OCI-LY1 (cell line): ENCODE measurements at regions not wholly inside any gene's neighbourhood (a gene's known extent, or its start where the extent isn't known, plus 50 kb on each side); places are given as distances from the start of the nearest gene placed in this dataset.

Experiments used
- H2AFZ ChIP-seq: fragments of 200-600 bp; sonication (generic), shearing (Covaris generic); 2 replicates; pipeline ENCODE4 v1.6.0; 2014; ENCODE audit warnings: antibody characterized with exemption, mild to moderate bottlenecking, low read length
- H3F3A ChIP-seq: fragments of 200-600 bp; sonication (generic), shearing (Covaris generic); 2 replicates; pipeline ENCODE4 v1.6.0; 2014; ENCODE audit warnings: mild to moderate bottlenecking, antibody characterized with exemption, low read length, moderate library complexity; ENCODE audit not compliant: insufficient read depth
- H3K27ac ChIP-seq: fragments of 200-600 bp; sonication (generic); 2 replicates; pipeline ENCODE4 v1.5.1; 2014; ENCODE audit warnings: low read length, mixed run types, mild to moderate bottlenecking, low read depth; ENCODE audit not compliant: poor library complexity, severe bottlenecking
- H3K27me3 ChIP-seq: fragments of 200-600 bp; sonication (generic); 2 replicates; pipeline ENCODE4 v1.6.0; 2014; ENCODE audit warnings: antibody characterized with exemption, mild to moderate bottlenecking, low read length, moderate library complexity; ENCODE audit not compliant: insufficient read depth
- H3K36me3 ChIP-seq: fragments of 200-600 bp; sonication (generic); 2 replicates; pipeline ENCODE4 v1.6.1; 2014; ENCODE audit warnings: mild to moderate bottlenecking, antibody characterized with exemption, low read length, moderate library complexity, mixed read lengths; ENCODE audit not compliant: insufficient read depth
- H3K4me1 ChIP-seq: fragments of 200-600 bp; sonication (generic); 2 replicates; pipeline ENCODE4 v1.5.1; 2014; ENCODE audit warnings: mild to moderate bottlenecking, low read length, moderate library complexity; ENCODE audit not compliant: insufficient read depth, severe bottlenecking
- H3K4me2 ChIP-seq: fragments of 200-600 bp; sonication (generic), shearing (Covaris generic); 2 replicates; pipeline ENCODE4 v1.6.1; 2014; ENCODE audit warnings: low read length
- H3K4me3 ChIP-seq: fragments of 200-600 bp; sonication (generic); 2 replicates; pipeline ENCODE4 v1.5.1; 2014; ENCODE audit warnings: low read length, low read depth, mild to moderate bottlenecking, mixed read lengths; ENCODE audit not compliant: poor library complexity, severe bottlenecking
- H3K79me2 ChIP-seq: fragments of 200-600 bp; shearing (Covaris generic); 2 replicates; pipeline ENCODE4 v1.6.1; 2016; ENCODE audit warnings: mixed run types, low read length, mixed read lengths; ENCODE audit not compliant: insufficient read depth
- H3K9ac ChIP-seq: fragments of 200-600 bp; sonication (generic), shearing (Covaris generic); 2 replicates; pipeline ENCODE4 v1.6.1; 2014; ENCODE audit warnings: mild to moderate bottlenecking, low read length, mixed read lengths
- H3K9me2 ChIP-seq: fragments of 200-600 bp; sonication (generic), shearing (Covaris generic); 2 replicates; pipeline ENCODE4 v1.6.1; 2014; ENCODE audit warnings: low read depth, mild to moderate bottlenecking, low read length, mixed read lengths
- H3K9me3 ChIP-seq: fragments of 200-600 bp; shearing (Covaris generic); 2 replicates; pipeline ENCODE4 v1.6.1; 2014; ENCODE audit warnings: low read length, mixed read lengths
- H4K20me1 ChIP-seq: fragments of 200-600 bp; sonication (generic), shearing (Covaris generic); 2 replicates; pipeline ENCODE4 v1.6.0; 2016; ENCODE audit warnings: mild to moderate bottlenecking, low read length; ENCODE audit not compliant: insufficient read depth
- EZH2 ChIP-seq: fragments of 200-600 bp; sonication (generic), shearing (Covaris generic); IDR thresholded peaks from 2 replicates; pipeline ENCODE4 v1.8.0; 2017; ENCODE audit warnings: borderline replicate concordance, mixed run types, mild to moderate bottlenecking, antibody characterized with exemption, low read length, moderate library complexity, mixed read lengths
- TF ChIP-seq, protein P1 (sequence below): fragments of 200-600 bp; sonication (generic), shearing (Covaris generic); IDR thresholded peaks from 2 replicates; pipeline ENCODE4 v1.5.1; 2017; ENCODE audit warnings: mild to moderate bottlenecking, antibody characterized with exemption, low read length, moderate library complexity, mixed read lengths

DNA sequence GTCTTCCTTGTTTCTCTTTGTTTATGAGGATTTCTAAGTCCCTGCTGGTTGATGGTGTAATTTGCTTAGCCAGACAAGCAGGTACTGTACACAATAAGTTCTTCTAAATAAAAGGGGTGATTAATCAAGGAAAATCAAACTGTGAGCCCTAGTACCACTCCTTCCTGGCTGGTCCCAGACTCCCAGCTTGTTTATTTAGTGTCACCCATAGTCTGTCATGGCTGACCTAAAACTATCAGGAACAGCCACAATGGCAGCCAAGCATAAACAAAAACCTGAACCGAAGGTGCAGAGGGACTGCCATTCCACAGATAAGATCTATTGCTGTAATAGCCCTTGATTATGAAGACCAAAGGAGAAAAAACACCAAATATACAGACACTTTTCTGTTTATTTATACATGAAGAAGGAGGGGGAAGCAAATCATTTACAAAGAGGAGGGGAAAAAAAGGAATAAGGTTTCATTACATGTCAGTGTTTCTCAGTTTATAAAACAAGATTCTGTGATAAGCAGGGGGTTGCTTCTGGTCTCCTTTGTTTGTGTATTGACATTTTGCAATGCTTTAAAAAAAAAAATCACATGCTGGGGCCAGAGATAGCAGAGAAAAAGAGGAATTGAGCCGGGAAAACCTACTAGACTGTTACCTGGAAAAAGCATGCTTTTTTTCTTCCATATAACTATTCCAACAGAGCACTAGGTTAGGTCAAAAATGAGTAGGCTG, 182.4 kb upstream of the DPH6 start:
- H2AFZ ChIP-seq: no peak overlapping the region
- no peak overlapping the region for H3K9ac ChIP-seq
- no peaks in the 10 kb centered on the region for H3K4me1 ChIP-seq
- H3K9me2 ChIP-seq: no peaks in the 10 kb centered on the region
- no peak overlapping the region for H3K4me3 ChIP-seq
- no peak overlapping the region for H3K27ac ChIP-seq
- no peak overlapping the region for H3K4me2 ChIP-seq
- no peaks in the 10 kb centered on the region for H4K20me1 ChIP-seq
- no peaks in the 10 kb centered on the region for H3K9me3 ChIP-seq
- no peaks in the 10 kb centered on the region for H3K27me3 ChIP-seq
- no peaks in the 10 kb centered on the region for H3K79me2 ChIP-seq
- H3F3A ChIP-seq: no peaks in the 10 kb centered on the region
- no peaks in the 10 kb centered on the region for H3K36me3 ChIP-seq
- TF ChIP-seq, protein P1, sequence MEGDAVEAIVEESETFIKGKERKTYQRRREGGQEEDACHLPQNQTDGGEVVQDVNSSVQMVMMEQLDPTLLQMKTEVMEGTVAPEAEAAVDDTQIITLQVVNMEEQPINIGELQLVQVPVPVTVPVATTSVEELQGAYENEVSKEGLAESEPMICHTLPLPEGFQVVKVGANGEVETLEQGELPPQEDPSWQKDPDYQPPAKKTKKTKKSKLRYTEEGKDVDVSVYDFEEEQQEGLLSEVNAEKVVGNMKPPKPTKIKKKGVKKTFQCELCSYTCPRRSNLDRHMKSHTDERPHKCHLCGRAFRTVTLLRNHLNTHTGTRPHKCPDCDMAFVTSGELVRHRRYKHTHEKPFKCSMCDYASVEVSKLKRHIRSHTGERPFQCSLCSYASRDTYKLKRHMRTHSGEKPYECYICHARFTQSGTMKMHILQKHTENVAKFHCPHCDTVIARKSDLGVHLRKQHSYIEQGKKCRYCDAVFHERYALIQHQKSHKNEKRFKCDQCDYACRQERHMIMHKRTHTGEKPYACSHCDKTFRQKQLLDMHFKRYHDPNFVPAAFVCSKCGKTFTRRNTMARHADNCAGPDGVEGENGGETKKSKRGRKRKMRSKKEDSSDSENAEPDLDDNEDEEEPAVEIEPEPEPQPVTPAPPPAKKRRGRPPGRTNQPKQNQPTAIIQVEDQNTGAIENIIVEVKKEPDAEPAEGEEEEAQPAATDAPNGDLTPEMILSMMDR: no peak
- no peak for TF ChIP-seq EZH2

DNA sequence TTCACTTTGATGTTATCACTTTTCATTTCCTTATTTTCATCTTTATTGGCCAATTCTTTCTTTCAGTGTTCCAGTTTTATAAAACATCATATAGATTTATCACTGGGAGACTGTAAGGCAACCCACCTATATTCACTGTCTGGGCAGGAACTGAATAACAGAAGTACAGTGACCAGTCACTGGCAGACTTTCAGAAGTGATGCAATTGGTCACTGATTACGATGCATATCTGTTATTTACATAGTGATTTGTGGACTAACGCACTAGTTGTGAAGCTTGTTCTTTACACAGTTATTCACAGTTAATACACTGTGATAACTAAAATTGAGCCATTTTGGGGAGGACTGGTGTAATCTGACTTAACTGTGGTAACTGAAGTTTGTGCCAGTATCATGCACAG, 190.2 kb upstream of the DPH6 start:
- H3K9ac ChIP-seq: no peak overlapping the region
- no peaks in the 10 kb centered on the region for H3K9me3 ChIP-seq
- TF ChIP-seq, protein P1: no peak
- no peak for TF ChIP-seq EZH2
- H3K4me3 ChIP-seq: no peak overlapping the region
- H3K27me3 ChIP-seq: no peaks in the 10 kb centered on the region
- H3F3A ChIP-seq: no peaks in the 10 kb centered on the region
- H2AFZ ChIP-seq: no peak overlapping the region
- H3K36me3 ChIP-seq: no peaks in the 10 kb centered on the region
- no peaks in the 10 kb centered on the region for H3K9me2 ChIP-seq
- H3K4me1 ChIP-seq: no peaks in the 10 kb centered on the region
- H4K20me1 ChIP-seq: no peaks in the 10 kb centered on the region
- no peak overlapping the region for H3K4me2 ChIP-seq
- no peak overlapping the region for H3K27ac ChIP-seq
- H3K79me2 ChIP-seq: no peaks in the 10 kb centered on the region

DNA sequence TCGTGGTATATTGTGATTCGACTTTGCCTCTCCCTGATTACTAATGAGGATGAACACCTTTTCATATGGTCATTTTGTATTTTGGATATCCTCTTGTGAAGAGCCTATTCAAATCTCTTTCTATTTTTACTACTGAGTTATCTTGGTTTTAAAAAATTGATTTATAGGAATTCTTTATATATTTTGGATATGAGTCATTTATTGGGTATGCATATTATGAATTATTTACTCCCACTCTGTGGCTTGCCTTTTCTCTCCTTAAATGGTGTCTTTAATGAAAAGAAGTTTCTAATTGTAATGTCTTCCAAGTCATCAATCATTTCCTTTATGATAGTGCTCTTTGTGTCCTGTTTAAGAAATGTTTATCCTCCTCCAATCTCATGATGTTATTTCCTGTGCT, 191.5 kb upstream of the DPH6 start:
- Histone ChIP-seq H3K27ac (no peak overlapping the region), H3K9me2 (no peaks in the 10 kb centered on the region), H3K4me2 (no peak overlapping the region)

More for the DNA sequence above, 191.5 kb upstream of the DPH6 start:
- Histone ChIP-seq H3F3A (no peaks in the 10 kb centered on the region), H3K9me3 (no peaks in the 10 kb centered on the region), H3K27me3 (no peaks in the 10 kb centered on the region), H4K20me1 (no peaks in the 10 kb centered on the region), H3K9ac (no peak overlapping the region), H3K4me3 (no peak overlapping the region), H3K4me1 (no peaks in the 10 kb centered on the region), H3K36me3 (no peaks in the 10 kb centered on the region), H2AFZ (no peak overlapping the region), H3K79me2 (no peaks in the 10 kb centered on the region)
- TF ChIP-seq EZH2: no peak
- TF ChIP-seq, protein P1: no peak
